ENCODE measurements at regions not wholly inside any gene's neighbourhood (a gene's known extent, or its start where the extent isn't known, plus 50 kb on each side); places are given as distances from the start of the nearest gene placed in this dataset.

GRCh38 chr20:22099348-22099747 lies 393.9 kb downstream of the PAX1 start:
- Histone ChIP-seq H3K4me1 (no peaks in the 10 kb centered on the region), H3K27me3 (no peaks in the 10 kb centered on the region), H3K36me3 (no peaks in the 10 kb centered on the region), H3K4me3 (no peak overlapping the region), H3K9me3 (no peaks in the 10 kb centered on the region), H3K27ac (no peak overlapping the region)
- DNase-seq (ENCODE audit: low spot score in 2 of 2) = no peak
- intact Hi-C loops (cut with DNase I; ENCODE audit: low total_unique reads) = no loop called here
- TF ChIP-seq POLR2A (IDR thresholded peaks at IDR 0.05) (no peak), POLR2AphosphoS5 (IDR thresholded peaks at IDR 0.05) (no peak)
- TF ChIP-seq, protein P1, sequence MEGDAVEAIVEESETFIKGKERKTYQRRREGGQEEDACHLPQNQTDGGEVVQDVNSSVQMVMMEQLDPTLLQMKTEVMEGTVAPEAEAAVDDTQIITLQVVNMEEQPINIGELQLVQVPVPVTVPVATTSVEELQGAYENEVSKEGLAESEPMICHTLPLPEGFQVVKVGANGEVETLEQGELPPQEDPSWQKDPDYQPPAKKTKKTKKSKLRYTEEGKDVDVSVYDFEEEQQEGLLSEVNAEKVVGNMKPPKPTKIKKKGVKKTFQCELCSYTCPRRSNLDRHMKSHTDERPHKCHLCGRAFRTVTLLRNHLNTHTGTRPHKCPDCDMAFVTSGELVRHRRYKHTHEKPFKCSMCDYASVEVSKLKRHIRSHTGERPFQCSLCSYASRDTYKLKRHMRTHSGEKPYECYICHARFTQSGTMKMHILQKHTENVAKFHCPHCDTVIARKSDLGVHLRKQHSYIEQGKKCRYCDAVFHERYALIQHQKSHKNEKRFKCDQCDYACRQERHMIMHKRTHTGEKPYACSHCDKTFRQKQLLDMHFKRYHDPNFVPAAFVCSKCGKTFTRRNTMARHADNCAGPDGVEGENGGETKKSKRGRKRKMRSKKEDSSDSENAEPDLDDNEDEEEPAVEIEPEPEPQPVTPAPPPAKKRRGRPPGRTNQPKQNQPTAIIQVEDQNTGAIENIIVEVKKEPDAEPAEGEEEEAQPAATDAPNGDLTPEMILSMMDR (IDR thresholded peaks at IDR 0.05) = no peak

DNA sequence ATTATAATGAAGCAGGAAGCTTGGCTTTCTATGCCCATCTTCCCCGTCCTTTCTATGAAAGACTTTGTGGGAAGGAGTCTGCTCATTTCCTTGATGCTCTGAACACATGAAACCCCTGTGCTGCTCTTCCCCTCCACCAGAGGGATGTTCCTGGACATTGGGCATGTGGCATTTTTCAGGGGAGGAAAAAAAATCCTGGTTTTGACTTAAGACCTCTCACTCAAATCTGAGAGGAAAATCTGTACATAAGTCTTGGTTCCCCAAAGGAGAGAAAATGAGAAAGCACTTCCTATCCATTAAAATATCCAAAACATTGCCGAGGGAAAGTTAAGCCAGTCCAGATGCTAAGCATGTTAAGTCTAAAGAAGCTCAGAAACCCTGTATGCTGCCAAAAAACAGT lies 393.0 kb downstream of the PAX1 start:
- Histone ChIP-seq H3K4me3 (no peak overlapping the region), H3K9me3 (peaks cover 1 to 2% of the 10 kb centered on the region in 2 donors), H3K4me1 (no peaks in the 10 kb centered on the region), H3K36me3 (no peaks in the 10 kb centered on the region), H3K27me3 (no peaks in the 10 kb centered on the region), H3K27ac (no peak overlapping the region)
- DNase-seq (ENCODE audit: low spot score in 2 of 2) = no peak
- no peak for TF ChIP-seq POLR2A (IDR thresholded peaks at IDR 0.05)
- TF ChIP-seq POLR2AphosphoS5 (IDR thresholded peaks at IDR 0.05) = no peak
- TF ChIP-seq, protein P1 (IDR thresholded peaks at IDR 0.05) = no peak
- intact Hi-C loops (cut with DNase I; ENCODE audit: low total_unique reads) = no loop called here

DNA sequence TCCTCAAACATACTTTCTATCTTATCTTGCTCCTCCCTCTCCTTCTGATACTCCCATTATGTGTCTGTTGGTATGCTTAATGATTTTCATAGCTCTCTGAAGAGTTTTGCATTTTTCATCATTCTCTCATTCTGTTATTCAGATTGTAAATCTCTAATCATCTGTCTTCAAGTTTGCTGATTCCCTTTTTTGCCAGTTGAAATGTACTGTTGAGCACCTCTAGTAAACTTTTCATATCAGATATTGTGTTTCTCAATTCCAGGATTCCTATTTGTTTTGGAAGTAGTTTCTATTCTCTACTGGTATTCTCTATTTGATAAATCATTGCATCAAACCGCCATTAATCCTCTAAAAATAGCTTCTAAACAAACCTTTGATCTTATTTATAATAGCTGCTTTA lies 387.7 kb downstream of the PAX1 start:
- intact Hi-C loops (cut with DNase I; ENCODE audit: low total_unique reads) = loop anchor here (5.0 kb wide), 1 partner anchor 361 kb away; no protein-coding TSS in a partner anchor
- Histone ChIP-seq H3K36me3 (no peaks in the 10 kb centered on the region), H3K27ac (no peak overlapping the region), H3K27me3 (no peaks in the 10 kb centered on the region), H3K9me3 (peaks cover 21 to 42% of the 10 kb centered on the region in 2 donors), H3K4me1 (no peaks in the 10 kb centered on the region), H3K4me3 (no peak overlapping the region)
- DNase-seq (ENCODE audit: low spot score in 2 of 2) = no peak
- TF ChIP-seq POLR2AphosphoS5 (IDR thresholded peaks at IDR 0.05) (no peak), POLR2A (IDR thresholded peaks at IDR 0.05) (no peak)
- TF ChIP-seq, protein P1 (IDR thresholded peaks at IDR 0.05) = no peak

DNA sequence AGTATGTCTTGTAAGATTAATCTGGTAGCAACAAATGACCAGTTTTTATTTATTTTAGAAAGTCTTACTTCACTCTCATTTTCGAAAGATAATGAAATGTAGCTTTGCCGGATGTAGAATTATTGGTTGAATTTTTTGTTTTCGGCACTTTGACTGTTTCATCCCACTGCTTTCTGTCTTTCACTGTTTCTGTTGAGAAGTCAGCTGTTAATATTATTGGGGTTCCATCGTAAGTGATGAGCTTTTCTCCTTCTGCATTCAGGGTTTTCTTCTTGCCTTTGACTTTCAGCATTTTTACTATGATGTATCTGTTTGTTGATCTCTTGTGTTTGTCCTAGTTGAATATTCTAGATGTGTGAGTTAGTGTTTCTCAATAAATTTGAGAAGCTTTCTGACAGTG lies 383.4 kb downstream of the PAX1 start:
- intact Hi-C loops (cut with DNase I; ENCODE audit: low total_unique reads) = no loop called here
- DNase-seq (ENCODE audit: low spot score in 2 of 2) = no peak
- Histone ChIP-seq H3K4me1 (no peaks in the 10 kb centered on the region), H3K36me3 (no peaks in the 10 kb centered on the region), H3K27ac (no peak overlapping the region), H3K27me3 (no peaks in the 10 kb centered on the region), H3K9me3 (peaks cover 19 to 42% of the 10 kb centered on the region in 2 donors), H3K4me3 (no peak overlapping the region)
- TF ChIP-seq POLR2A (IDR thresholded peaks at IDR 0.05) (no peak), POLR2AphosphoS5 (IDR thresholded peaks at IDR 0.05) (no peak)
- TF ChIP-seq, protein P1 (IDR thresholded peaks at IDR 0.05) = no peak

DNA sequence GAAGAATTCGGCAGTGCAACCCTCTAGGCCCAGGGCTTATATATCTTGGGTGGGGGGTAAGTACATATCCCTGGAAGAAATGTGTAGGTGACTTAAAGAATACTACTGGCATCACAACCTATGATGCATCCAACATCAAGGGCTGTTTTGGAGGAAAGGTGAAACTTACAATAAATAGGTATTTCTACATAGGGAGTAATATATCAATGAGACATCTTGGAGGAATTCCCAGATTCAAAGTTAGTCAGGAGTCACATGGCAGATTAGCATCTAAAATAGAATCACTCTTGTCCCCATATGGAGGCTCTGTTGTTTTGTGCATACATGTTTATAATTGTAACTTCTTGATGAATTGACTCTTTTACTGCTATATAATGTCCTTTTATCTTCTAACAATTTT lies 375.5 kb downstream of the PAX1 start:
- Histone ChIP-seq H3K4me1 (no peaks in the 10 kb centered on the region), H3K27me3 (no peaks in the 10 kb centered on the region), H3K4me3 (no peak overlapping the region), H3K36me3 (no peaks in the 10 kb centered on the region), H3K9me3 (no peaks in the 10 kb centered on the region), H3K27ac (no peak overlapping the region)
- DNase-seq (ENCODE audit: low spot score in 2 of 2) = no peak
- TF ChIP-seq, protein P1 (IDR thresholded peaks at IDR 0.05) = no peak
- TF ChIP-seq POLR2AphosphoS5 (IDR thresholded peaks at IDR 0.05) (no peak), POLR2A (IDR thresholded peaks at IDR 0.05) (no peak)
- intact Hi-C loops (cut with DNase I; ENCODE audit: low total_unique reads) = no loop called here

Measured in breast epithelium (tissue), 4 donors.